ENCODE measurements at regions not wholly inside any gene's neighbourhood (a gene's known extent, or its start where the extent isn't known, plus 50 kb on each side); places are given as distances from the start of the nearest gene placed in this dataset.
"Not testable (repeated sequence)": the region's sequence is repeated elsewhere in the genome, so short reads cannot be mapped to it uniquely, and the experiment has no call there.

DNA sequence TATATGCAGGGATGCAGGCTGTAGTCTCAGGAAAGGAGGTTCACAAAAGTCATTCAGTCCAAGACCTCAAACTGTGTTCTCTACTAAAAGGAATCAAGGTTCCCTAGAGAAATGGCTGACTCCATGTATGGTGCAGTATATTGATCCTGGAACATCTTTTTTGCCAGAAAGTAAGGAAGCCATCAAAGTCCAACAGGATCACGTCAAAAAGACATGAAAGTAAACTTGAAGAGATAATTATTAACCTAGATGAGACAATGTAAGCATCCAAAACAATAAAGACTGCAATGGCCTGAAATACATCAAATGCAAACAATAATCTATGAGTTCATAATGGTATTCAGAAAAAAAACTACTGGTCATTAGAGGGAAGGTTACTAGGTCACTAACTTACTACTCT lies 115.6 kb upstream of the FABP2 start:
- H3K9me2 ChIP-seq (ENCODE audit: insufficient read depth, low read length); DNase-seq (ENCODE audit: low spot score); BruUV-seq (replicated peaks); H3K79me2 ChIP-seq (ENCODE audit: insufficient read depth, low read depth, low read length); H2AFZ ChIP-seq (ENCODE audit: low read length); H3K4me3 ChIP-seq (ENCODE audit: low read depth, low read length, poor library complexity, severe bottlenecking); H3K9me3 ChIP-seq (ENCODE audit: low read length); H3K36me3 ChIP-seq (ENCODE audit: insufficient read depth, low read length); CTCF ChIA-PET (ENCODE audit: unreplicated experiment); POLR2A ChIA-PET; H3K4me1 ChIP-seq (ENCODE audit: insufficient read depth, low read length, poor library complexity, severe bottlenecking); H3K27ac ChIP-seq (ENCODE audit: low read depth, low read length, poor library complexity, severe bottlenecking); intact Hi-C loops (cut with micrococcal nuclease; ENCODE audit: unreplicated experiment); H4K20me1 ChIP-seq (ENCODE audit: insufficient read depth, low read length); H3K4me2 ChIP-seq (ENCODE audit: low read length): not testable (repeated sequence)

- H3K4me2 ChIP-seq (ENCODE audit: low read length); H3K9me3 ChIP-seq (ENCODE audit: low read length); H3K4me3 ChIP-seq (ENCODE audit: low read depth, low read length, poor library complexity, severe bottlenecking); H3K9me2 ChIP-seq (ENCODE audit: insufficient read depth, low read length); H3K4me1 ChIP-seq (ENCODE audit: insufficient read depth, low read length, poor library complexity, severe bottlenecking); DNase-seq (ENCODE audit: low spot score); CTCF ChIA-PET (ENCODE audit: unreplicated experiment); H2AFZ ChIP-seq (ENCODE audit: low read length); BruUV-seq (replicated peaks); POLR2A ChIA-PET; H3K36me3 ChIP-seq (ENCODE audit: insufficient read depth, low read length); H3K79me2 ChIP-seq (ENCODE audit: insufficient read depth, low read depth, low read length); H4K20me1 ChIP-seq (ENCODE audit: insufficient read depth, low read length); intact Hi-C loops (cut with micrococcal nuclease; ENCODE audit: unreplicated experiment); H3K27ac ChIP-seq (ENCODE audit: low read depth, low read length, poor library complexity, severe bottlenecking): not testable (repeated sequence)
Observed at GRCh38 chr4:119408561-119409224, 86.8 kb upstream of the FABP2 start.

GRCh38 chr4:119406721-119407460 lies 85.0 kb upstream of the FABP2 start:
- intact Hi-C loops (cut with micrococcal nuclease; ENCODE audit: unreplicated experiment); H3K36me3 ChIP-seq (ENCODE audit: insufficient read depth, low read length); DNase-seq (ENCODE audit: low spot score); H3K4me1 ChIP-seq (ENCODE audit: insufficient read depth, low read length, poor library complexity, severe bottlenecking); H2AFZ ChIP-seq (ENCODE audit: low read length); H3K79me2 ChIP-seq (ENCODE audit: insufficient read depth, low read depth, low read length); H3K4me3 ChIP-seq (ENCODE audit: low read depth, low read length, poor library complexity, severe bottlenecking); H3K4me2 ChIP-seq (ENCODE audit: low read length); H3K27ac ChIP-seq (ENCODE audit: low read depth, low read length, poor library complexity, severe bottlenecking); CTCF ChIA-PET (ENCODE audit: unreplicated experiment); POLR2A ChIA-PET; BruUV-seq (replicated peaks); H3K9me2 ChIP-seq (ENCODE audit: insufficient read depth, low read length); H4K20me1 ChIP-seq (ENCODE audit: insufficient read depth, low read length); H3K9me3 ChIP-seq (ENCODE audit: low read length): not testable (repeated sequence)

DNA sequence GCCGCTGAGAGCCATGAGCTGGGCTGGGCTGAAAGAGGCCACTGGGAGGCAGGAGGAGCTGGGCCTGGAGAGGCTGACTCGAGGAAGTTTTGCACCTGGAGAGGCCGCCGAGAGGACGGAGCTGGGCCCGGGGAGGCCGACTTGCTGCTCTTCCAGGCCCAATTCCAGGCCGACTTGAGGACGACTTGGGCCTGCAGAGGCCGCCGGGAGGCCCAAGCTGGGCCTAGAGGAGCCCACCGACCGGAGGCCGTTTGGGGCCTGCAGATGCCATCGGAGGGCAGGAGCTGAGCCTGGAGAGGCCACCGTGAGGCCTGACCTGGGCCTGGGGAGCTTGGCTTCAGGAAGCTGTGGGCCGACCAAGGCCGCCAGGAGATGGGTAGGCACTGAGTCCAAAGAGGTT lies 84.1 kb upstream of the FABP2 start:
- H3K4me3 ChIP-seq (ENCODE audit: low read depth, low read length, poor library complexity, severe bottlenecking); H3K79me2 ChIP-seq (ENCODE audit: insufficient read depth, low read depth, low read length); CTCF ChIA-PET (ENCODE audit: unreplicated experiment): not testable (repeated sequence)

DNA sequence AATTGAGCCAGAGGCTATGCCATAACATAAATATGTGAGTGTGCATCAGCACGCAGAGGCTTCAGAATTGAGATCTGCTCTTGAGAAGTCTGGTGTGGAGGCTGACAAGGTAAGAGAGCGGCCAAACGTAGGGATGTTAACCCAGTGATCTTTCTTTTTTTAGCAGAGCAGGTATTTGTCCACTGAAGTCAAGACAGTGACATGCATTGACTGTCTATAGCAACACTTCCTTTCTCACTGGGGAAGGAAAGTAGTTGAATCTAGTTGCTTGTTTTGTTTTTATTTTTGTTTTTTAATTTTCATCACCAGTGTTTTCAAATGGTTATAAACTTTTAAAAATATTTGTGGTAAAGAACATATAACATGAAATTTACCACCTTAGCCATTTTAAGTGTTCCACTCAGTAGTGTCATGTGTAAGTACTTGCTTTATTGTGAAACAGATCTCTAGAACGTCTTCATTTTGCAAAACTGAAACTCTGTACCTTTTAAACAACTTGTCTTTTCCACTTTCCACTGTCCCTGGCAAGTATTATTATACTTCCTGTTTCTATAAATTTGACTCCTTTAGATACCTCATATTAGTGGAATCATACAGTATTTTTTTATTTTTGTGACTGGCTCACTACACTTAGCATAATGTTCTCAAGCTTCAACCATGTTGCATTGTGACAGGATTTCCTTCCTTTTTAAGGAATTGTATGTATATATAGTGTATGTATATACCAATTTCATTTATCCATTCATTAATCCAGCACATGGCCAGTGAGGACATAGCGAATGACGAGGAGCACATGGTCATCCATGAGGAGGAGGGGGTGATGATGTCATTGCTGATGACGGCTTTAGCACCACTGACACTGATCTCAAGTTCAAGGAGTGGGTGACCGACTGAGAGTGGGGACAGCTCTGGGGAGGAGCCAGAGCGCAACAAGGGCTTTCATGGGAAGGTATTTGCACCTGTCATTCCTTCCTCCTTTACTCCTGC lies 80.7 kb upstream of the FABP2 start:
- H3K4me2 ChIP-seq (ENCODE audit: low read length); H4K20me1 ChIP-seq (ENCODE audit: insufficient read depth, low read length); H3K9me3 ChIP-seq (ENCODE audit: low read length); H3K9me2 ChIP-seq (ENCODE audit: insufficient read depth, low read length); CTCF ChIA-PET (ENCODE audit: unreplicated experiment); BruUV-seq (replicated peaks); H3K4me1 ChIP-seq (ENCODE audit: insufficient read depth, low read length, poor library complexity, severe bottlenecking); intact Hi-C loops (cut with micrococcal nuclease; ENCODE audit: unreplicated experiment); DNase-seq (ENCODE audit: low spot score); POLR2A ChIA-PET; H3K36me3 ChIP-seq (ENCODE audit: insufficient read depth, low read length); H3K4me3 ChIP-seq (ENCODE audit: low read depth, low read length, poor library complexity, severe bottlenecking); H3K79me2 ChIP-seq (ENCODE audit: insufficient read depth, low read depth, low read length); H2AFZ ChIP-seq (ENCODE audit: low read length); H3K27ac ChIP-seq (ENCODE audit: low read depth, low read length, poor library complexity, severe bottlenecking): not testable (repeated sequence)

More for the DNA sequence above, 84.1 kb upstream of the FABP2 start:
- H3K9me3 ChIP-seq (ENCODE audit: low read length); BruUV-seq (replicated peaks); H3K4me1 ChIP-seq (ENCODE audit: insufficient read depth, low read length, poor library complexity, severe bottlenecking); DNase-seq (ENCODE audit: low spot score); H2AFZ ChIP-seq (ENCODE audit: low read length); H4K20me1 ChIP-seq (ENCODE audit: insufficient read depth, low read length); H3K27ac ChIP-seq (ENCODE audit: low read depth, low read length, poor library complexity, severe bottlenecking); intact Hi-C loops (cut with micrococcal nuclease; ENCODE audit: unreplicated experiment); H3K4me2 ChIP-seq (ENCODE audit: low read length); POLR2A ChIA-PET; H3K36me3 ChIP-seq (ENCODE audit: insufficient read depth, low read length); H3K9me2 ChIP-seq (ENCODE audit: insufficient read depth, low read length): not testable (repeated sequence)

DNA sequence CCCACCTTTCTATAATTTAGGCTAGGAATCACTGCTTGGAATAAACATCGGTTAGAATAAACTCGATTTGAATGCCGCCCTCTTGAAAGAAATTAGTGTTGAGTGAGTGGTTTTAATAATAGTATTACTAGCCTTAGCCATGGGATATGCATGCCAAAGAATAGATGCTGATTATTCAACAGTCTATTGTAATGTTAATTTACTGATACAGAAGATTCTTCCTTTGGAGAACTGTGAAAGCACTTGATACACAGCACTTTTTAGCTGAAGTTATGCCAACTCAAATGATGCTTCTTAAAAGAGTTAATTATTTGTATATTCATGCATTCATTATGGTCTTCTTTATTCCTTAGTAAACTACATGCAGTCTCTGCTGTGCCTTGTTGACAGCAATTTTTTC lies 73.8 kb upstream of the FABP2 start:
- H4K20me1 ChIP-seq (ENCODE audit: insufficient read depth, low read length); H3K4me1 ChIP-seq (ENCODE audit: insufficient read depth, low read length, poor library complexity, severe bottlenecking); DNase-seq (ENCODE audit: low spot score); H3K27ac ChIP-seq (ENCODE audit: low read depth, low read length, poor library complexity, severe bottlenecking); intact Hi-C loops (cut with micrococcal nuclease; ENCODE audit: unreplicated experiment); H2AFZ ChIP-seq (ENCODE audit: low read length); H3K36me3 ChIP-seq (ENCODE audit: insufficient read depth, low read length); H3K4me2 ChIP-seq (ENCODE audit: low read length); H3K4me3 ChIP-seq (ENCODE audit: low read depth, low read length, poor library complexity, severe bottlenecking); POLR2A ChIA-PET; BruUV-seq (replicated peaks); H3K9me2 ChIP-seq (ENCODE audit: insufficient read depth, low read length); CTCF ChIA-PET (ENCODE audit: unreplicated experiment); H3K79me2 ChIP-seq (ENCODE audit: insufficient read depth, low read depth, low read length); H3K9me3 ChIP-seq (ENCODE audit: low read length): not testable (repeated sequence)
